ENCODE measurements at regions not wholly inside any gene's neighbourhood (a gene's known extent, or its start where the extent isn't known, plus 50 kb on each side); places are given as distances from the start of the nearest gene placed in this dataset.

DNA sequence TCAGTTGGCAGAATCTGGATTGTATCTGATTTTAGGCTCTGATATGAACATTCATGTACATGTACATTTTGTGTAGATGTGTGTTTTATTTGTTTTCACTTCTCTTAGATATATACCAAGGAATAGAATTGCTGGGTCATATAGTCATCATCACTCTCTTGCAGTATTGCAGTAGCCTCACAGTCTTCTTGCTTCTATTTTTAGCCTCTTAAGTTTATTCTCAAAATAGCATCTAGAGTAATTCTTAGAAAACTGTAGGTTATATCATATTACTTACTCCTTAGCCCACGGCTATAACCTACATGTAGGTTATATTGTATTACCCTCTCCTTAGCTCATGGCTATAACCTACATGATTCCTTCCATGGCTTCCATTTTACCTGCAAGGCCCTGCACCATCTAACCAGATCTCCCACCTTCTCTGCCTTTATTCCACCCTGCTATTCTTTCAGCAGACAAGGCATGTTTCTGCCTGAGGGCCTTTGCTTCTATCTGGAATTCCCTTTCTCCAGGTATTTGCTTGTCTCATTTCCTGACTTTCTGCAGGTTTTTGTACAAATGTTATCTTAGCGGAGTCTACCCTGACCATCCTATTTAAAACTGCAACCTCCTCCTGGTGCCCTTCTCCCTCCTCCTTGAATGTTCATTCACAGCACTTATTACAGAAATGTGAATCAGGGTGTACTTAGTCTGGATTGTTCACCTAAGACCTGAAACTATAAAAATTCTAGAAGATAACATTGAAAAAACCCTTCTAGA lies 109.0 kb upstream of the ETV3 start:
- peaks cover 8 to 10% of the 10 kb centered on the region in 2 donors for H3K4me1 ChIP-seq (ENCODE audit: control insufficient read depth in 1 of 2, insufficient read depth in 2 of 2, low read length in 2 of 2)
- TF ChIP-seq, protein P1, sequence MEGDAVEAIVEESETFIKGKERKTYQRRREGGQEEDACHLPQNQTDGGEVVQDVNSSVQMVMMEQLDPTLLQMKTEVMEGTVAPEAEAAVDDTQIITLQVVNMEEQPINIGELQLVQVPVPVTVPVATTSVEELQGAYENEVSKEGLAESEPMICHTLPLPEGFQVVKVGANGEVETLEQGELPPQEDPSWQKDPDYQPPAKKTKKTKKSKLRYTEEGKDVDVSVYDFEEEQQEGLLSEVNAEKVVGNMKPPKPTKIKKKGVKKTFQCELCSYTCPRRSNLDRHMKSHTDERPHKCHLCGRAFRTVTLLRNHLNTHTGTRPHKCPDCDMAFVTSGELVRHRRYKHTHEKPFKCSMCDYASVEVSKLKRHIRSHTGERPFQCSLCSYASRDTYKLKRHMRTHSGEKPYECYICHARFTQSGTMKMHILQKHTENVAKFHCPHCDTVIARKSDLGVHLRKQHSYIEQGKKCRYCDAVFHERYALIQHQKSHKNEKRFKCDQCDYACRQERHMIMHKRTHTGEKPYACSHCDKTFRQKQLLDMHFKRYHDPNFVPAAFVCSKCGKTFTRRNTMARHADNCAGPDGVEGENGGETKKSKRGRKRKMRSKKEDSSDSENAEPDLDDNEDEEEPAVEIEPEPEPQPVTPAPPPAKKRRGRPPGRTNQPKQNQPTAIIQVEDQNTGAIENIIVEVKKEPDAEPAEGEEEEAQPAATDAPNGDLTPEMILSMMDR (IDR thresholded peaks at IDR 0.05) = no peak
- H3K4me2 ChIP-seq (replicated peaks; ENCODE audit: extremely low read depth, low read length, poor library complexity, severe bottlenecking) = no peak overlapping the region
- H2AFZ ChIP-seq (ENCODE audit: insufficient read depth, low read depth, low read length, poor library complexity, severe bottlenecking) = no peak overlapping the region
- Mint-ChIP-seq H3K27ac (no peak overlapping the region), H3K36me3 (no peaks in the 10 kb centered on the region), H3K9me3 (peaks cover 0 to 6% (median 2%) of the 10 kb centered on the region in 7 donors), H3K4me1 (peaks cover 7% of the 10 kb centered on the region), H3K4me3 (no peak overlapping the region), H3K27me3 (ENCODE audit: low read depth in 3 of 3) (peaks cover 7 to 13% (median 9%) of the 10 kb centered on the region in 3 donors)
- H3K27me3 ChIP-seq (ENCODE audit: control insufficient read depth in 2 of 2, insufficient read depth in 2 of 2, low read length in 2 of 2) = peaks cover 6 to 7% of the 10 kb centered on the region in 2 donors
- H3K36me3 ChIP-seq (replicated peaks in 1 of 2; ENCODE audit: control insufficient read depth in 1 of 2, insufficient read depth in 2 of 2, low read length in 2 of 2) = no peaks in the 10 kb centered on the region
- WGBS (ENCODE audit: insufficient coverage) = no CpG with 5 or more reads among the region's 2 CpGs
- H3K4me3 ChIP-seq (replicated peaks in 1 of 3; ENCODE audit: low read depth in 2 of 3, low read length in 3 of 3) = no peak overlapping the region
- DNase-seq = no peak
- no peak overlapping the region for H3K9ac ChIP-seq (ENCODE audit: insufficient read depth, low read length, poor library complexity, severe bottlenecking)
- no peaks in the 10 kb centered on the region for H3K9me3 ChIP-seq (replicated peaks in 1 of 2; ENCODE audit: control insufficient read depth in 1 of 2, insufficient read depth in 1 of 2, low read length in 2 of 2)
- H4K20me1 ChIP-seq (ENCODE audit: insufficient read depth, low read length) = no peaks in the 10 kb centered on the region
- no peak overlapping the region for H3K27ac ChIP-seq (ENCODE audit: low read depth in 1 of 2, low read length in 2 of 2)
- intact Hi-C loops (cut with micrococcal nuclease) = no loop called here
- H3K79me2 ChIP-seq (ENCODE audit: insufficient read depth, low read length) = no peaks in the 10 kb centered on the region

DNA sequence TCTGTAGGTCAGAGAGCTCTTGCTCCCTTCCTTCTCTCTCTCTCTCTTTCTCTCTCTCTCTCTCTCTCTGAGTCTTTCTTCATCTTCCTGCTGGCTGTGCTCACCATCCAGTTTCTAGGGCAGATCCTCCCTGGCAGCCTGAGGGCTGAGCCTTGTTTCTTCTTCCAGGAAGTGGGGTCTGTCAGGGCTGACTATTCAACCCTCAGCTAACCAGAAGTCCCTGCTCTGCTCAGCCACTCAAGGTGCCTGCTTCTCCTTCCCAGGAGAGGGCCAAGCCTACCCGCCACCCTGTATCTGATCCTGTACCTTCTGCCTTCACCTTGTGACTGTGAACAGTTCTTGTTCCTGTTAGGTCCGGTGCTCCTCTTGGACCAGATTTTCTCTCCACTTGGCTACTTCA lies 107.6 kb upstream of the ETV3 start:
- H3K9me3 Mint-ChIP-seq = peaks cover 0 to 6% (median 4%) of the 10 kb centered on the region in 7 donors
- Histone ChIP-seq H4K20me1 (ENCODE audit: insufficient read depth, low read length) (no peaks in the 10 kb centered on the region), H3K4me3 (replicated peaks in 1 of 3; ENCODE audit: low read depth in 2 of 3, low read length in 3 of 3) (no peak overlapping the region), H2AFZ (ENCODE audit: insufficient read depth, low read depth, low read length, poor library complexity, severe bottlenecking) (no peak overlapping the region), H3K4me2 (replicated peaks; ENCODE audit: extremely low read depth, low read length, poor library complexity, severe bottlenecking) (no peak overlapping the region), H3K9me3 (replicated peaks in 1 of 2; ENCODE audit: control insufficient read depth in 1 of 2, insufficient read depth in 1 of 2, low read length in 2 of 2) (no peaks in the 10 kb centered on the region), H3K27me3 (ENCODE audit: control insufficient read depth in 2 of 2, insufficient read depth in 2 of 2, low read length in 2 of 2) (peaks cover 0 to 2% of the 10 kb centered on the region in 2 donors), H3K36me3 (replicated peaks in 1 of 2; ENCODE audit: control insufficient read depth in 1 of 2, insufficient read depth in 2 of 2, low read length in 2 of 2) (no peaks in the 10 kb centered on the region), H3K79me2 (ENCODE audit: insufficient read depth, low read length) (no peaks in the 10 kb centered on the region), H3K27ac (ENCODE audit: low read depth in 1 of 2, low read length in 2 of 2) (no peak overlapping the region), H3K4me1 (ENCODE audit: control insufficient read depth in 1 of 2, insufficient read depth in 2 of 2, low read length in 2 of 2) (peaks cover 8 to 10% of the 10 kb centered on the region in 2 donors), H3K9ac (ENCODE audit: insufficient read depth, low read length, poor library complexity, severe bottlenecking) (no peak overlapping the region)
- intact Hi-C loops (cut with micrococcal nuclease) = no loop called here
- 100% methylated on average over 2 of the region's 2 CpGs for WGBS (ENCODE audit: insufficient coverage)
- H3K4me3 Mint-ChIP-seq = no peak overlapping the region
- no peak overlapping the region for H3K27ac Mint-ChIP-seq
- H3K4me1 Mint-ChIP-seq = peaks cover 7% of the 10 kb centered on the region
- TF ChIP-seq, protein P1 (IDR thresholded peaks at IDR 0.05) = no peak
- H3K27me3 Mint-ChIP-seq (ENCODE audit: low read depth in 3 of 3) = peaks cover 4 to 9% (median 7%) of the 10 kb centered on the region in 3 donors
- no peaks in the 10 kb centered on the region for H3K36me3 Mint-ChIP-seq
- no peak for DNase-seq

Data from CD14-positive monocyte (primary cell).